ENCODE measurements at regions not wholly inside any gene's neighbourhood (a gene's known extent, or its start where the extent isn't known, plus 50 kb on each side); places are given as distances from the start of the nearest gene placed in this dataset.

DNA sequence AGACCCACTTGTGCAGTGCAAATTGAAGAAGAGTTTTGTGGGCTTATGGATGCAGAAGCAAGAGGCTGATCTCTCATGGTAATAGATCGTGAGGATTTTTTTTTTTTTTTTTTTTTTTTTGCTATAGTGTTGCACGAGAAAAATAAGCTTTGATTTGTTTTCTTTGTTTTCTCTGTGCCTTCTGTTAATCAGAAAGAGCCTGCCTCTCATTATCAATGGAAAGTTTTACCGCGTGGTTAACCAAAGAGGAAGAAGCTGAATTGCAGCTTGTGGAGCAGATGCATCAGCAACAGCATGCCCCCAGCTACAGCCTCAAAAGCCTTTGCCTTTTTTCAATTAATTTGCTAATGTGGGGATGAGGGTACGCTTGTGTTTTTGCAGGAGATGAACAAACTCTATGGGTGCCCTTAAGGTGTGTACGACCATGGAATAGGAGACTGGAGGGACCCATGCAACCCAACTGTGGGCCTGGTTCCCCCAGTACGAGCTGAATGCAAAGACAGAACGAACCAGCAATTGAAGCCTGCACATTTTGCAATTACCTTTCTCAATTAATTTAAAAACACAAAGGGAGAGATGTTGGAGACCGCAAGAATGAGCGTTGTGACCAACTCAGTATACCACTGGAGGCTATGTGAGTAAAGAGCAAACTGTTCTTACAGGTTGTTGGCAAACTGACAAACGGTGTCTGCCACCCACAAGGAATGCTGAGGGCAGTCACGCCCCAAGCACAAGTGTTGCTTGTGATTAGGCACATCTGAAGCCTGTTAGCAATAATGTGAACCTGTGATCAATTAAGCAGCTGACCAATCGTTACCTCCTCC is 58.6 kb upstream of the SPRY2 start:
- no peaks in the 10 kb centered on the region for H3K9me3 ChIP-seq (ENCODE audit: control insufficient read depth, insufficient read depth, low read length)
- ChIA-PET CTCF (interaction anchor here (0.6 kb wide), 1 partner anchor 40 kb away, joined by 4 read pairs; no protein-coding TSS in a partner anchor), POLR2A (ENCODE audit: unreplicated experiment) (interaction anchor here (0.6 kb wide), 1 partner anchor 301 kb away, joined by 3 read pairs; no protein-coding TSS in a partner anchor)
- H4K8ac ChIP-seq (ENCODE audit: low read depth in 2 of 2, low read length in 2 of 2), result no peak overlapping the region
- no peak overlapping the region for H4K5ac ChIP-seq (ENCODE audit: low read depth, low read length)
- H3K14ac ChIP-seq (replicated peaks; ENCODE audit: low read depth, low read length), result no peak overlapping the region
- no peak overlapping the region for H2BK20ac ChIP-seq (ENCODE audit: low read depth, low read length)
- H2AK5ac ChIP-seq (ENCODE audit: low read depth, low read length), result no peak overlapping the region
- no peak overlapping the region for H3K9ac ChIP-seq (ENCODE audit: low read depth, low read length)
- no CpG with 5 or more reads among the region's 13 CpGs for WGBS, 2 experiments (ENCODE audit: extremely low coverage in 2 of 2, insufficient read length in 1 of 2)
- no peak overlapping the region for H2AFZ ChIP-seq (replicated peaks; ENCODE audit: low read length, poor library complexity)
- no peaks in the 10 kb centered on the region for H4K20me1 ChIP-seq (ENCODE audit: insufficient read depth, low read length)
- no peaks in the 10 kb centered on the region for H3K36me3 ChIP-seq (ENCODE audit: control insufficient read depth, insufficient read depth, low read length)
- no peak overlapping the region for H3K4ac ChIP-seq (ENCODE audit: low read depth, low read length)
- no TSS peak for BruUV-seq (replicated peaks)
- no peak for DNase-seq
- no peak for ATAC-seq (ENCODE audit: low read depth)
- H2BK15ac ChIP-seq (ENCODE audit: low read depth, low read length), result no peak overlapping the region
- H4K91ac ChIP-seq (ENCODE audit: insufficient read depth, low read depth, low read length), result no peak overlapping the region
- H3K27ac ChIP-seq (ENCODE audit: insufficient read depth, low read length), result no peak overlapping the region
- H3K79me1 ChIP-seq (ENCODE audit: low read depth in 1 of 2, low read length in 2 of 2), result no peaks in the 10 kb centered on the region
- intact Hi-C loops (cut with micrococcal nuclease), result no loop called here
- H3K4me2 ChIP-seq (ENCODE audit: low read depth, low read length), result no peak overlapping the region
- H3K4me3 ChIP-seq (ENCODE audit: insufficient read depth, low read depth, low read length), result no peak overlapping the region
- in situ Hi-C loops (cut with MboI; ENCODE audit: low sequenced_read_pairs), result no loop called here
- H2AK9ac ChIP-seq (replicated peaks; ENCODE audit: low read depth, low read length, poor library complexity), result no peak overlapping the region
- no peak overlapping the region for H3K56ac ChIP-seq (ENCODE audit: extremely low read depth, insufficient read depth, low read length)
- no peak for TF ChIP-seq MAFK (IDR thresholded peaks at IDR 0.05; ENCODE audit: low read depth, low read length)
- TF ChIP-seq BHLHE40 (IDR thresholded peaks at IDR 0.05; ENCODE audit: low read depth, low read length), result no peak
- no peak for TF ChIP-seq RFX5 (IDR thresholded peaks at IDR 0.05; ENCODE audit: low read depth, low read length)
- TF ChIP-seq, protein P1, sequence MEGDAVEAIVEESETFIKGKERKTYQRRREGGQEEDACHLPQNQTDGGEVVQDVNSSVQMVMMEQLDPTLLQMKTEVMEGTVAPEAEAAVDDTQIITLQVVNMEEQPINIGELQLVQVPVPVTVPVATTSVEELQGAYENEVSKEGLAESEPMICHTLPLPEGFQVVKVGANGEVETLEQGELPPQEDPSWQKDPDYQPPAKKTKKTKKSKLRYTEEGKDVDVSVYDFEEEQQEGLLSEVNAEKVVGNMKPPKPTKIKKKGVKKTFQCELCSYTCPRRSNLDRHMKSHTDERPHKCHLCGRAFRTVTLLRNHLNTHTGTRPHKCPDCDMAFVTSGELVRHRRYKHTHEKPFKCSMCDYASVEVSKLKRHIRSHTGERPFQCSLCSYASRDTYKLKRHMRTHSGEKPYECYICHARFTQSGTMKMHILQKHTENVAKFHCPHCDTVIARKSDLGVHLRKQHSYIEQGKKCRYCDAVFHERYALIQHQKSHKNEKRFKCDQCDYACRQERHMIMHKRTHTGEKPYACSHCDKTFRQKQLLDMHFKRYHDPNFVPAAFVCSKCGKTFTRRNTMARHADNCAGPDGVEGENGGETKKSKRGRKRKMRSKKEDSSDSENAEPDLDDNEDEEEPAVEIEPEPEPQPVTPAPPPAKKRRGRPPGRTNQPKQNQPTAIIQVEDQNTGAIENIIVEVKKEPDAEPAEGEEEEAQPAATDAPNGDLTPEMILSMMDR (conservative IDR thresholded peaks at IDR 0.05; ENCODE audit: low read depth, low read length), result no peak
- no peak for TF ChIP-seq SMC3 (IDR thresholded peaks at IDR 0.05; ENCODE audit: low read depth, low read length)
- TF ChIP-seq, protein P2, sequence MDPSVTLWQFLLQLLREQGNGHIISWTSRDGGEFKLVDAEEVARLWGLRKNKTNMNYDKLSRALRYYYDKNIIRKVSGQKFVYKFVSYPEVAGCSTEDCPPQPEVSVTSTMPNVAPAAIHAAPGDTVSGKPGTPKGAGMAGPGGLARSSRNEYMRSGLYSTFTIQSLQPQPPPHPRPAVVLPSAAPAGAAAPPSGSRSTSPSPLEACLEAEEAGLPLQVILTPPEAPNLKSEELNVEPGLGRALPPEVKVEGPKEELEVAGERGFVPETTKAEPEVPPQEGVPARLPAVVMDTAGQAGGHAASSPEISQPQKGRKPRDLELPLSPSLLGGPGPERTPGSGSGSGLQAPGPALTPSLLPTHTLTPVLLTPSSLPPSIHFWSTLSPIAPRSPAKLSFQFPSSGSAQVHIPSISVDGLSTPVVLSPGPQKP (IDR thresholded peaks at IDR 0.05; ENCODE audit: borderline replicate concordance, low read depth, low read length), result no peak
- no peak for TF ChIP-seq POLR2A (IDR thresholded peaks at IDR 0.05; ENCODE audit: low read depth, low read length)
- no peak for TF ChIP-seq FOS (IDR thresholded peaks at IDR 0.05; ENCODE audit: low read depth, low read length)
- TF ChIP-seq RAD21 (IDR thresholded peaks at IDR 0.05; ENCODE audit: low read length), result no peak
- TF ChIP-seq MAZ (IDR thresholded peaks at IDR 0.05; ENCODE audit: borderline replicate concordance, low read depth, low read length), result no peak
- TF ChIP-seq NFE2L2 (IDR thresholded peaks at IDR 0.05; ENCODE audit: low read depth, low read length), result no peak
- TF ChIP-seq CHD1 (IDR thresholded peaks at IDR 0.05; ENCODE audit: low read depth, low read length), result no peak
- TF ChIP-seq, protein P3, sequence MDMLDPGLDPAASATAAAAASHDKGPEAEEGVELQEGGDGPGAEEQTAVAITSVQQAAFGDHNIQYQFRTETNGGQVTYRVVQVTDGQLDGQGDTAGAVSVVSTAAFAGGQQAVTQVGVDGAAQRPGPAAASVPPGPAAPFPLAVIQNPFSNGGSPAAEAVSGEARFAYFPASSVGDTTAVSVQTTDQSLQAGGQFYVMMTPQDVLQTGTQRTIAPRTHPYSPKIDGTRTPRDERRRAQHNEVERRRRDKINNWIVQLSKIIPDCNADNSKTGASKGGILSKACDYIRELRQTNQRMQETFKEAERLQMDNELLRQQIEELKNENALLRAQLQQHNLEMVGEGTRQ (IDR thresholded peaks at IDR 0.05; ENCODE audit: low read depth, low read length), result no peak
- TF ChIP-seq RCOR1 (IDR thresholded peaks at IDR 0.05; ENCODE audit: insufficient replicate concordance, low read length), result no peak
- no peak for TF ChIP-seq MXI1 (IDR thresholded peaks at IDR 0.05; ENCODE audit: borderline replicate concordance, low read depth, low read length)
- no peak for TF ChIP-seq CEBPB (IDR thresholded peaks at IDR 0.05; ENCODE audit: low read depth, low read length)
- no peaks in the 10 kb centered on the region for H3K27me3 ChIP-seq (ENCODE audit: control insufficient read depth, insufficient read depth, low read length)
- H3K23ac ChIP-seq (ENCODE audit: low read depth, low read length), result no peak overlapping the region
- no peaks in the 10 kb centered on the region for H3K9me1 ChIP-seq (ENCODE audit: insufficient read depth, low read length)
- H3K4me1 ChIP-seq (ENCODE audit: control insufficient read depth, insufficient read depth, low read length), result no peaks in the 10 kb centered on the region
- H2BK120ac ChIP-seq (ENCODE audit: low read depth, low read length), result no peak overlapping the region
- H2BK5ac ChIP-seq (ENCODE audit: low read depth, low read length, poor library complexity, severe bottlenecking), result no peak overlapping the region
- dilution Hi-C loops (cut with HindIII; ENCODE audit: low sequenced_read_pairs, unreplicated experiment), result no loop called here
- no peak overlapping the region for H3K18ac ChIP-seq (ENCODE audit: low read depth, low read length)

Measured in IMR-90 (cell line).